HEK293T (cell line): ENCODE measurements at regions not wholly inside any gene's neighbourhood (a gene's known extent, or its start where the extent isn't known, plus 50 kb on each side); places are given as distances from the start of the nearest gene placed in this dataset.

Source experiments
- CTBP1 ChIP-seq: fragments of 450-650 bp; IDR thresholded peaks from 2 replicates; pipeline ENCODE4 v1.6.1; 2016; ENCODE audit warnings: borderline replicate concordance
- HDGF ChIP-seq: fragments of 450-650 bp; IDR thresholded peaks from 2 replicates; pipeline ENCODE4 v1.6.1; 2017; ENCODE audit warnings: antibody characterized with exemption, borderline replicate concordance
- NFRKB ChIP-seq: fragments of 450-650 bp; IDR thresholded peaks from 2 replicates; pipeline ENCODE4 v1.6.1; 2016; ENCODE audit warnings: mild to moderate bottlenecking, moderate library complexity
- TARDBP ChIP-seq: fragments of 450-650 bp; IDR thresholded peaks from 2 replicates; pipeline ENCODE4 v1.6.1; 2016
- ZNF384 ChIP-seq: fragments of 450-650 bp; IDR thresholded peaks from 2 replicates; pipeline ENCODE4 v1.6.1; 2016

GRCh38 chr6:105601541-105602236 is 198.8 kb upstream of the PREP start:
- TF ChIP-seq HDGF (no peak), CTBP1 (no peak), TARDBP (no peak), NFRKB (no peak), ZNF384 (no peak)
